GM23248 (cell line): ENCODE measurements at regions not wholly inside any gene's neighbourhood (a gene's known extent, or its start where the extent isn't known, plus 50 kb on each side); places are given as distances from the start of the nearest gene placed in this dataset.

Source experiments
- EZH2 ChIP-seq: fragments of 200-600 bp; sonication (generic); IDR thresholded peaks from 2 replicates; pipeline ENCODE4 v1.6.1; 2018; ENCODE audit warnings: antibody characterized with exemption, mild to moderate bottlenecking; ENCODE audit not compliant: insufficient read depth, poor library complexity, severe bottlenecking
- EZH2phosphoT487 ChIP-seq: fragments of 200-600 bp; sonication (generic); IDR thresholded peaks from 2 replicates; pipeline ENCODE4 v1.6.1; 2018; ENCODE audit warnings: antibody characterized with exemption, moderate library complexity, mild to moderate bottlenecking, low read depth; ENCODE audit not compliant: insufficient read depth

- TF ChIP-seq EZH2phosphoT487 (no peak), EZH2 (no peak)
These were observed 86.9 kb upstream of the FRMD1 start for GRCh38 chr6:168165891-168166290.
